Glomerular visceral epithelial cell (primary cell): ENCODE measurements at regions not wholly inside any gene's neighbourhood (a gene's known extent, or its start where the extent isn't known, plus 50 kb on each side); places are given as distances from the start of the nearest gene placed in this dataset.
A peak's percentile ranks its signal among the peaks of the same experiment; 100 is the strongest.
"Not testable (repeated sequence)": the region's sequence is repeated elsewhere in the genome, so short reads cannot be mapped to it uniquely, and the experiment has no call there.

ENCODE experiments used
- DNase-seq: peaks from one replicate; pipeline ENCODE4 v3.0.0-alpha.2; 2016; ENCODE audit errors: extremely low spot score

GRCh38 chr1:43108080-43108479 is 64.0 kb downstream of the EBNA1BP2 start:
- DNase-seq, result no peak

- no peak for DNase-seq
These were observed 64.4 kb downstream of the EBNA1BP2 start for GRCh38 chr1:43107664-43108063.

- no peak for DNase-seq
These were observed 67.9 kb downstream of the EBNA1BP2 start for GRCh38 chr1:43104027-43104763.

- DNase-seq, result no peak
These were observed 71.0 kb downstream of the EBNA1BP2 start for GRCh38 chr1:43101061-43101460.

- no peak for DNase-seq
These were observed 73.9 kb downstream of the EBNA1BP2 start for GRCh38 chr1:43098200-43098599.

GRCh38 chr1:43096528-43096927 is 75.6 kb downstream of the EBNA1BP2 start:
- not testable (repeated sequence) for DNase-seq

- not testable (repeated sequence) for DNase-seq
These were observed 81.3 kb downstream of the EBNA1BP2 start for GRCh38 chr1:43090812-43091211.

- DNase-seq, result not testable (repeated sequence)
These were observed 81.9 kb downstream of the EBNA1BP2 start for GRCh38 chr1:43090157-43090556.

GRCh38 chr1:43083375-43083891 is 88.7 kb downstream of the EBNA1BP2 start:
- DNase-seq, result no peak

GRCh38 chr1:43082740-43083139 is 89.3 kb downstream of the EBNA1BP2 start:
- no peak for DNase-seq

- DNase-seq, result no peak
These were observed 94.8 kb downstream of the EBNA1BP2 start for GRCh38 chr1:43077273-43077672.

- DNase-seq, result no peak
These were observed 97.4 kb downstream of the EBNA1BP2 start for GRCh38 chr1:43074709-43075108.

GRCh38 chr1:43074244-43074643 is 97.8 kb downstream of the EBNA1BP2 start:
- no peak for DNase-seq

GRCh38 chr1:43073490-43074230 is 98.4 kb downstream of the EBNA1BP2 start:
- peak; percentile 81 for DNase-seq

GRCh38 chr1:43072314-43072713 is 99.8 kb downstream of the EBNA1BP2 start:
- no peak for DNase-seq

GRCh38 chr1:43071241-43071640 is 100.8 kb downstream of the EBNA1BP2 start:
- DNase-seq, result no peak

GRCh38 chr1:43069461-43070050 is 102.5 kb downstream of the EBNA1BP2 start:
- DNase-seq, result no peak

- DNase-seq, result no peak
These were observed 103.2 kb downstream of the EBNA1BP2 start for GRCh38 chr1:43068911-43069310.

GRCh38 chr1:43067977-43068751 is 103.9 kb downstream of the EBNA1BP2 start:
- DNase-seq, result no peak

- no peak for DNase-seq
These were observed 104.8 kb downstream of the EBNA1BP2 start for GRCh38 chr1:43067233-43067745.

GRCh38 chr1:43066578-43066977 is 105.5 kb downstream of the EBNA1BP2 start:
- DNase-seq, result no peak
